H1 (cell line): ENCODE measurements at regions not wholly inside any gene's neighbourhood (a gene's known extent, or its start where the extent isn't known, plus 50 kb on each side); places are given as distances from the start of the nearest gene placed in this dataset.

Experiments
- CBX8 ChIP-seq: fragments of 300-800, 300-1000 bp; sonication (generic); IDR thresholded peaks from 2 replicates; pipeline ENCODE4 v1.7.1; 2016; ENCODE audit warnings: low read depth, low read length, borderline replicate concordance
- CHD7 ChIP-seq: fragments of 300-600 bp; sonication (generic); IDR thresholded peaks from 2 replicates; pipeline ENCODE4 v1.7.1; 2012; ENCODE audit warnings: low read length, moderate library complexity, mild to moderate bottlenecking, inconsistent platforms; ENCODE audit not compliant: insufficient replicate concordance
- FOSL1 ChIP-seq: IDR thresholded peaks from 2 replicates; pipeline ENCODE4 v1.6.1; 2011; ENCODE audit warnings: mild to moderate bottlenecking, low read depth, low read length, moderate library complexity; ENCODE audit not compliant: insufficient read depth
- GTF2F1 ChIP-seq: IDR thresholded peaks from 2 replicates; pipeline ENCODE4 v1.6.1; 2012; ENCODE audit warnings: low read depth, low read length, improper control_type of control experiment, borderline replicate concordance
- SP4 ChIP-seq: IDR thresholded peaks from 2 replicates; pipeline ENCODE4 v1.6.1; 2012; ENCODE audit warnings: low read length, inconsistent platforms

GRCh38 chr11:126127898-126128297, 65.2 kb upstream of the CDON start (continued):
- TF ChIP-seq CHD7 (no peak), CBX8 (no peak), SP4 (no peak), GTF2F1 (no peak), FOSL1 (no peak)
